GM13977 (cell line): ENCODE measurements at regions not wholly inside any gene's neighbourhood (a gene's known extent, or its start where the extent isn't known, plus 50 kb on each side); places are given as distances from the start of the nearest gene placed in this dataset.

Experiments used
- DNase-seq: peaks from one replicate; pipeline ENCODE4 v3.0.0; 2012; ENCODE audit warnings: low spot score
- in situ Hi-C: fragments of 300-500 bp; cut with MboI; formaldehyde crosslinking; loops from one replicate; pipeline ENCODE4 v1.12.0; 2022; ENCODE audit warnings: low sequenced_read_pairs, low pct_unique_long_range_greater_than_20kb, mixed read lengths, inconsistent platforms; ENCODE audit not compliant: unreplicated experiment
- TF ChIP-seq, protein P1 (sequence below): IDR thresholded peaks from 2 replicates; pipeline ENCODE4 v1.5.1; 2012; ENCODE audit warnings: mild to moderate bottlenecking, control low read depth; ENCODE audit not compliant: insufficient read depth; ENCODE audit errors: extremely low read depth, missing control alignments

DNA sequence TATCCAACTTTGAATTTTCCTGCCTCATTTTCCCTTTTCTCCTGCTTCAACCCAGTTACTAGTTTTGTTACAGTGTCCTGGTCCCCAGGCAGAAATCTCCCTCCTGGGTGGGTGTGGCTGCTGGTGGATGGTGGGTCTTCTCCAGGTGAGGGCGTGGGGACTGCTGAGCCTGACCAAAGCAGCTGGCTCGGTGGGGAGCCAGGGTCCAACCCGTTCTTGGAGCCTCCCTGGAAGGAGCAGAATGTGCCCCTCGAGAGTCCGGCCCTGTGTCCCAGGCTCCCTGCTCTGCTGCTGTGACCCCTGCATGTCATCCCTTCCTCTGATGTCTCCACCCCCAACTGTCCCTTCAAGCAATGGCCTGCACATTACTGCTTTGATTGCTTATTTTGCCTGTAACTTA, 86.6 kb upstream of the TCERG1L start:
- TF ChIP-seq, protein P1, sequence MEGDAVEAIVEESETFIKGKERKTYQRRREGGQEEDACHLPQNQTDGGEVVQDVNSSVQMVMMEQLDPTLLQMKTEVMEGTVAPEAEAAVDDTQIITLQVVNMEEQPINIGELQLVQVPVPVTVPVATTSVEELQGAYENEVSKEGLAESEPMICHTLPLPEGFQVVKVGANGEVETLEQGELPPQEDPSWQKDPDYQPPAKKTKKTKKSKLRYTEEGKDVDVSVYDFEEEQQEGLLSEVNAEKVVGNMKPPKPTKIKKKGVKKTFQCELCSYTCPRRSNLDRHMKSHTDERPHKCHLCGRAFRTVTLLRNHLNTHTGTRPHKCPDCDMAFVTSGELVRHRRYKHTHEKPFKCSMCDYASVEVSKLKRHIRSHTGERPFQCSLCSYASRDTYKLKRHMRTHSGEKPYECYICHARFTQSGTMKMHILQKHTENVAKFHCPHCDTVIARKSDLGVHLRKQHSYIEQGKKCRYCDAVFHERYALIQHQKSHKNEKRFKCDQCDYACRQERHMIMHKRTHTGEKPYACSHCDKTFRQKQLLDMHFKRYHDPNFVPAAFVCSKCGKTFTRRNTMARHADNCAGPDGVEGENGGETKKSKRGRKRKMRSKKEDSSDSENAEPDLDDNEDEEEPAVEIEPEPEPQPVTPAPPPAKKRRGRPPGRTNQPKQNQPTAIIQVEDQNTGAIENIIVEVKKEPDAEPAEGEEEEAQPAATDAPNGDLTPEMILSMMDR: no peak
- in situ Hi-C loops: no loop called here
- DNase-seq: no peak

DNA sequence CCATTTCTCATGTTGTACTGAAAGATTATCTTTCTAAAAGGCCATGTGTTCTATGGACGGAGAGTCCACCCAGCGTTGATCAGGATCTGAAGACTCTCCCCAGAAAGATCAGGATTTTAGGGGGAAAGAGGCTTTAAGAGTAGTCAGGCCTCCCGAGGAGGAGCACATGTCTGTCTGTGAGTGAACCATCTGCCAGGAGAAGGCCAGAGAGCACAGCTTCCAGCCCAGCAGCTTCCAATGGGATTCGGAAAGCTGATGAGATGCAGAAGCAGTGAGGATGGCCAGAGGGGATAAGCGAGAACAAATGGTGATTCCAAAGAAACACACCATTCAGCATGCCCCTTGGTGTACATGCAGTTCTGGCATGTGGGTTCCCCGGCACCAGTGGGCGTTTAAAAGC, 88.5 kb upstream of the TCERG1L start:
- no peak for DNase-seq
- TF ChIP-seq, protein P1: no peak
- in situ Hi-C loops: no loop called here

DNA sequence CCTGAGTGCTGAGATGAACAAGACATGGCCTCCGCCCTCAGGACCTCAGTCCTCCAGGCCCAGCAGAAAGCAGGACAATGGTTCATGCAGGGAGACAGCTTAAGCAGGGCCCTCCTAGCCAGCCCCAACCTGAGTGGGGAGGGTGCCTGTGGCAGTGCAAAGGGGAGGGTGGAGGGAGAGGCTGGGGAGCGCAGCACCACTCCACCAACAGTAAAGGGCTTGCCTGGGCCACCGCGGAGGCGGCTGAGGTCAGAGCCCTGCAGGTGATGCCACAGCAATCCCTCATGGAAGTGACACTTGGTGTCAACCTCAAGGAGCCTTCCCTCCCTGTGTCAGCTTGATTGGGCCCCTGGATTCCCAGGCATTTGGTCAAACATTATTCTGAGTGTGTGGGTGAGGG, 89.0 kb upstream of the TCERG1L start:
- in situ Hi-C loops: no loop called here
- no peak for DNase-seq
- TF ChIP-seq, protein P1: no peak

DNA sequence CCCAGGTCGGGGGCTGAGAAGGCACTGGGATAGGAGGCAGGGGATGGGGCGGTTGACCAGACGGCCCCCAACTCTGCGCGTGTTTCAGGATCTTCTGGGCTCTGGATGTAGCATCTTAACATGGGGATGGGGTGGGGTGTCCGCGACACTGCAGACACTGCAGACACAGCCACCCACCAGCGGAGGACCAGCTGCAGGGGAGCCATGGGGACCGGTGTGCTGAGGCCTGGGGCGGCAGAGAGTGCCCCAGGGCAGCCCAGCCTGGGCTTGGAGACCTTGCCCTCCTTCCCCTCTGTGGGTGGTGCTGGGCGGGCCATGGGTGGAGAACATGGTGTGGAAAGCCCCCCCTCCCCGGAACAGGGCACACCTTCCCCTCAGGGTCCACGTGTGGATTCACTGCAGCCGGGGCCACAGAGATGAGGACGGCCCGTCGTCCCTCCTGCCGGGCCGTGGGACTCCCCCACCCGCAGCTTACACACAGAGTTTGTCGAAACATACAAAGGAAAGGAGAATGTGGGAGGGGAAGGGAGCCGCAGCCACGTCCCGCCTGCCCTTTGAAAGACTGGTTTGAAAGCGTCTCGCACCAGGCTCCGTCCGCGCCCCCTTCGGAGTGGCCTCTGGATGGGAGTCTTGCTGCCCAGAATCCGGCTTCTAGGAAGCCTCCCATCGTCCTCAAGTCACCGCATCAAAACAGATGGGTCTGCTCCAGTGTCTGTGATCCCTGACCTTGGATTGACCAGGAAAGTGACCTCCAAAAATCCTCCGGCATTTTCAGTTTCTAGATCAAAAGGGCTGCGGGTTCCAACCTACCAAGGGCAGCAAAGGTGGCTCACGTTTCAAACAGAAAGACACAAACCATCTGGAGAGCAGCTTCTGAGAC, 91.5 kb upstream of the TCERG1L start:
- no peak for DNase-seq
- in situ Hi-C loops: no loop called here
- TF ChIP-seq, protein P1: no peak

DNA sequence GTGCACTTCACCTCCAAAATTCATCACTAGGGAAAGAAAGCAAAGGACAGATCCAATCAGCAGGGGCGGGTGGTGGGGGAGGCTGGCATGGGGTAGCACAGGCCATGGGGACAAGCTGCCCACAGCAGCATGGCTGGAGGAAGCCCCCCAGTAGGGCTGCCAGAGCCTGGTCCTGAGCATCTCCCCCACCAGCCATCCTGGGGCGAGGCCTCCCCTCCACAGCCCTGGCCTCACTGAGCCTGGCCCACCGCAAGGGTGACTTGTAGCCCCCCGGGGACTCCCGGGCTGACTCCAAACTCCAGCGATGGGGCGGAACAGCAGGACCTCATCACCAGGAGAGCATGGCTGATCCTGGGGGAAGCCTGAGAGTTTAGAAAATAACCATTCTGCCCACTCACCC, 92.4 kb upstream of the TCERG1L start:
- in situ Hi-C loops: no loop called here
- TF ChIP-seq, protein P1: no peak
- DNase-seq: no peak

DNA sequence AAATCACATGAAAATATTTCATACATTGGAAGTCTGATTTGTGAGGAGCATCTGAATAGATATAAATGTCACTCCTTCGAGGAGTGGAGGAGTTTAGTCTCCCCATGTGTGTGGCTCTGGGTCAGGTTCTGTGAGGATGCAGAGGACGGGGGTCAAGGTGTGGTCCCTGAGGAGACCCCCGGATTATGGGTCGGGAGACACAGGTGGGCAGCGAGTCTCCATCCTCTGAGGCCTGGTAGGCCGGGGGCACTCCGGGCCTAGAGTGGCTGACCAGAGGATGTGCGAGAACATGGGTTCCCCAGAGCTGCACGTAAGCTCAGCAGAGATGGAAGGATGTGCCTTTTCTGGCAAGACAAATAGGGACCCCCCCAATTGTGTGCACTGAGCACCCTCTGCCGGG, 93.4 kb upstream of the TCERG1L start:
- in situ Hi-C loops: no loop called here
- no peak for DNase-seq
- TF ChIP-seq, protein P1: no peak
